NT2/D1 (cell line): ENCODE measurements at regions not wholly inside any gene's neighbourhood (a gene's known extent, or its start where the extent isn't known, plus 50 kb on each side); places are given as distances from the start of the nearest gene placed in this dataset.
"Not testable (repeated sequence)": the region's sequence is repeated elsewhere in the genome, so short reads cannot be mapped to it uniquely, and the experiment has no call there.

Experiments used
- DNase-seq: peaks from one replicate; pipeline ENCODE4 v3.0.0-alpha.2; 2011; ENCODE audit warnings: low read depth, low spot score
- H3K27me3 ChIP-seq: 2 replicates; pipeline ENCODE4 v1.6.0; 2011; ENCODE audit warnings: mild to moderate bottlenecking; ENCODE audit not compliant: insufficient read length, insufficient read depth
- H3K36me3 ChIP-seq: 2 replicates; pipeline ENCODE4 v1.6.1; 2011; ENCODE audit warnings: mild to moderate bottlenecking, low read length, mixed read lengths; ENCODE audit not compliant: insufficient read depth, insufficient read length
- H3K4me1 ChIP-seq: 2 replicates; pipeline ENCODE4 v1.5.1; 2011; ENCODE audit not compliant: insufficient read depth, insufficient read length
- H3K4me3 ChIP-seq: 2 replicates; pipeline ENCODE4 v1.5.1; 2011; ENCODE audit warnings: low read depth; ENCODE audit not compliant: insufficient read length
- H3K9ac ChIP-seq: 2 replicates; pipeline ENCODE4 v1.6.0; 2011; ENCODE audit warnings: low read depth; ENCODE audit not compliant: insufficient read length
- H3K9me3 ChIP-seq: 2 replicates; pipeline ENCODE4 v1.5.1; 2011; ENCODE audit warnings: mild to moderate bottlenecking, low read length; ENCODE audit not compliant: insufficient read depth
- SUZ12 ChIP-seq: IDR thresholded peaks from 2 replicates; pipeline ENCODE4 v1.6.1; 2011; ENCODE audit not compliant: insufficient read length, insufficient read depth; ENCODE audit errors: extremely low read depth
- YY1 ChIP-seq: IDR thresholded peaks from 2 replicates; pipeline ENCODE4 v1.6.1; 2011; ENCODE audit not compliant: insufficient read length, insufficient read depth
- ZNF274 ChIP-seq: IDR thresholded peaks from 2 replicates; pipeline ENCODE4 v1.6.1; 2011; ENCODE audit warnings: mild to moderate bottlenecking, low read depth, low read length

GRCh38 chr16:52113533-52114183, 433.3 kb downstream of the TOX3 start:
- Histone ChIP-seq H3K9ac (no peak overlapping the region), H3K4me1 (no peaks in the 10 kb centered on the region), H3K36me3 (no peaks in the 10 kb centered on the region), H3K4me3 (no peak overlapping the region), H3K27me3 (no peaks in the 10 kb centered on the region), H3K9me3 (no peaks in the 10 kb centered on the region; the same call in 1 of the 2 replicates)
- TF ChIP-seq ZNF274 (no peak), YY1 (no peak), SUZ12 (no peak)
- DNase-seq, result no peak

- H3K4me1 ChIP-seq, H3K9me3 ChIP-seq, H3K4me3 ChIP-seq, DNase-seq, H3K9ac ChIP-seq, H3K27me3 ChIP-seq, H3K36me3 ChIP-seq: not testable (repeated sequence)
Observed at GRCh38 chr16:52104993-52105392, 441.9 kb downstream of the TOX3 start.

GRCh38 chr16:52103791-52104190, 443.2 kb downstream of the TOX3 start:
- no peaks in the 10 kb centered on the region for H3K27me3 ChIP-seq
- no peaks in the 10 kb centered on the region for H3K9me3 ChIP-seq
- H3K36me3 ChIP-seq, result no peaks in the 10 kb centered on the region
- no peak for DNase-seq
- no peak overlapping the region for H3K9ac ChIP-seq
- H3K4me1 ChIP-seq, result no peaks in the 10 kb centered on the region
- TF ChIP-seq SUZ12 (no peak), ZNF274 (no peak)
- no peak overlapping the region for H3K4me3 ChIP-seq

GRCh38 chr16:52101246-52101645, 445.7 kb downstream of the TOX3 start:
- H3K27me3 ChIP-seq, result no peaks in the 10 kb centered on the region
- no peak overlapping the region for H3K4me3 ChIP-seq
- TF ChIP-seq ZNF274 (no peak), YY1 (no peak), SUZ12 (no peak)
- H3K36me3 ChIP-seq, result no peaks in the 10 kb centered on the region
- H3K4me1 ChIP-seq, result no peaks in the 10 kb centered on the region
- no peak for DNase-seq
- H3K9ac ChIP-seq, result no peak overlapping the region
- no peaks in the 10 kb centered on the region for H3K9me3 ChIP-seq

GRCh38 chr16:52099382-52099781, 447.6 kb downstream of the TOX3 start:
- TF ChIP-seq SUZ12, result no peak
- TF ChIP-seq YY1, result no peak
- TF ChIP-seq ZNF274, result no peak
- no peak for DNase-seq
- H3K36me3 ChIP-seq, result no peaks in the 10 kb centered on the region
- no peaks in the 10 kb centered on the region for H3K4me1 ChIP-seq
- H3K9me3 ChIP-seq, result no peaks in the 10 kb centered on the region
- H3K27me3 ChIP-seq, result no peaks in the 10 kb centered on the region
- H3K9ac ChIP-seq, result no peak overlapping the region
- no peak overlapping the region for H3K4me3 ChIP-seq

GRCh38 chr16:52095471-52095870, 451.5 kb downstream of the TOX3 start:
- H3K9me3 ChIP-seq, result no peaks in the 10 kb centered on the region
- H3K4me1 ChIP-seq, result no peaks in the 10 kb centered on the region
- no peaks in the 10 kb centered on the region for H3K27me3 ChIP-seq
- DNase-seq, result no peak
- no peak for TF ChIP-seq ZNF274
- TF ChIP-seq YY1, result no peak
- TF ChIP-seq SUZ12, result no peak
- H3K36me3 ChIP-seq, result no peaks in the 10 kb centered on the region
- H3K4me3 ChIP-seq, result no peak overlapping the region
- H3K9ac ChIP-seq, result no peak overlapping the region

- no peak overlapping the region for H3K4me3 ChIP-seq
- no peak for TF ChIP-seq YY1
- H3K9me3 ChIP-seq, result no peaks in the 10 kb centered on the region
- DNase-seq, result no peak
- H3K9ac ChIP-seq, result no peak overlapping the region
- no peaks in the 10 kb centered on the region for H3K36me3 ChIP-seq
- H3K4me1 ChIP-seq, result no peaks in the 10 kb centered on the region
- no peaks in the 10 kb centered on the region for H3K27me3 ChIP-seq
Observed at GRCh38 chr16:52092126-52092525, 454.8 kb downstream of the TOX3 start.

- H3K9ac ChIP-seq, result no peak overlapping the region
- no peak for DNase-seq
- H3K9me3 ChIP-seq, result no peaks in the 10 kb centered on the region
- H3K4me1 ChIP-seq, result no peaks in the 10 kb centered on the region
- no peak for TF ChIP-seq ZNF274
- H3K36me3 ChIP-seq, result no peaks in the 10 kb centered on the region
- no peaks in the 10 kb centered on the region for H3K27me3 ChIP-seq
- H3K4me3 ChIP-seq, result no peak overlapping the region
Observed at GRCh38 chr16:52090080-52090479, 456.9 kb downstream of the TOX3 start.
